ENCODE measurements at regions not wholly inside any gene's neighbourhood (a gene's known extent, or its start where the extent isn't known, plus 50 kb on each side); places are given as distances from the start of the nearest gene placed in this dataset.

DNA sequence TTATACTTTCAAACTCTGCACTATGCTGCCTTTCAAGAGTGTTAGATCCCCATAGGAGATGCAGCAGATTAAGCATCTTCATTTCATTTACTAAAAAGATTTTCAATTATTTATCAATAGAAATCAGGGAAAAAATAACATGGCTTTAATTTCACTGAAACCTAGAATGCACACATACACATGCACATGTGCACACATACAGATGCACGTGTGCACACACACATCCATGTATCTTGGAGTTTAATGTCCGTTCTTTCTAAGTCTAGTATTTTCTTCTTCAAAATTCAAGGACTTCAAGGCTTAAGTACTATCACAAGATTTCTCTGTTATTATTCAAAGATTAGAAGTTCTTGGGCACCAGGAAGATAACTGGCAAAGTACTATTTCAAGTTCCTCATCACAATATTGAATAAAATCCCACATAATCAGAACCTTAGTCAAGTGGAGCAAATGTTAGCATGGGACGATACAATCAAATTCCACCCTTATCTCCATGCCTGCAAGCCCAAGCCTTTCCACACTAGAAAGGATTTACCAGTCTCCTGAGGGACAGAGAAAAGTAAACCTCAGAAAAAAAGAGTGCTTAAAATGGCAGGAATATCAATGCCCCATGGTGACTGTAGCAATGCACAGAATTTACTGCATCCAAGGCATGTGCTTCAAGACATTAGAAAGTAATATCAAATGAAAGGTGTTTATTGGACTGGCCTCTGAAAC lies 494.4 kb downstream of the XPNPEP1 start:
- Histone ChIP-seq H3K36me3 (ENCODE audit: insufficient read depth) (no peaks in the 10 kb centered on the region), H3K27me3 (ENCODE audit: insufficient read depth) (no peaks in the 10 kb centered on the region), H2AFZ (no peak overlapping the region), H3K79me2 (replicated peaks; ENCODE audit: insufficient read depth) (no peaks in the 10 kb centered on the region), H3K4me3 (no peak overlapping the region), H3K27ac (ENCODE audit: low read depth) (no peak overlapping the region), H4K20me1 (replicated peaks; ENCODE audit: insufficient read depth) (no peaks in the 10 kb centered on the region), H3K4me1 (ENCODE audit: insufficient read depth) (no peaks in the 10 kb centered on the region), H3K4me2 (no peak overlapping the region), H3F3A (replicated peaks; ENCODE audit: low read depth) (no peaks in the 10 kb centered on the region), H3K9me2 (ENCODE audit: insufficient read depth) (no peaks in the 10 kb centered on the region)
- Mint-ChIP-seq H3K36me3 (ENCODE audit: low read depth) (no peaks in the 10 kb centered on the region), H3K9me3 (no peaks in the 10 kb centered on the region), H3K4me3 (no peak overlapping the region), H3K4me1 (peaks cover 4% of the 10 kb centered on the region; the same call in 2 of the 3 replicates), H3K27ac (no peak overlapping the region), H3K27me3 (ENCODE audit: insufficient read depth, low read depth, poor library complexity) (peaks cover 3% of the 10 kb centered on the region)
- TF ChIP-seq EZH2 (IDR thresholded peaks at IDR 0.05; ENCODE audit: low read depth, unreplicated experiment) (no peak), EZH2phosphoT487 (IDR thresholded peaks at IDR 0.05; ENCODE audit: unreplicated experiment) (no peak), POLR2AphosphoS5 (IDR thresholded peaks at IDR 0.05; ENCODE audit: low read depth) (no peak), CREB1 (CRISPR knock-in tag; IDR thresholded peaks at IDR 0.05; ENCODE audit: low read depth) (no peak), ZNF331 (CRISPR knock-in tag; IDR thresholded peaks at IDR 0.05; ENCODE audit: low read depth) (no peak), ZNF114 (CRISPR knock-in tag; IDR thresholded peaks at IDR 0.05) (no peak)
- TF ChIP-seq, protein P1, sequence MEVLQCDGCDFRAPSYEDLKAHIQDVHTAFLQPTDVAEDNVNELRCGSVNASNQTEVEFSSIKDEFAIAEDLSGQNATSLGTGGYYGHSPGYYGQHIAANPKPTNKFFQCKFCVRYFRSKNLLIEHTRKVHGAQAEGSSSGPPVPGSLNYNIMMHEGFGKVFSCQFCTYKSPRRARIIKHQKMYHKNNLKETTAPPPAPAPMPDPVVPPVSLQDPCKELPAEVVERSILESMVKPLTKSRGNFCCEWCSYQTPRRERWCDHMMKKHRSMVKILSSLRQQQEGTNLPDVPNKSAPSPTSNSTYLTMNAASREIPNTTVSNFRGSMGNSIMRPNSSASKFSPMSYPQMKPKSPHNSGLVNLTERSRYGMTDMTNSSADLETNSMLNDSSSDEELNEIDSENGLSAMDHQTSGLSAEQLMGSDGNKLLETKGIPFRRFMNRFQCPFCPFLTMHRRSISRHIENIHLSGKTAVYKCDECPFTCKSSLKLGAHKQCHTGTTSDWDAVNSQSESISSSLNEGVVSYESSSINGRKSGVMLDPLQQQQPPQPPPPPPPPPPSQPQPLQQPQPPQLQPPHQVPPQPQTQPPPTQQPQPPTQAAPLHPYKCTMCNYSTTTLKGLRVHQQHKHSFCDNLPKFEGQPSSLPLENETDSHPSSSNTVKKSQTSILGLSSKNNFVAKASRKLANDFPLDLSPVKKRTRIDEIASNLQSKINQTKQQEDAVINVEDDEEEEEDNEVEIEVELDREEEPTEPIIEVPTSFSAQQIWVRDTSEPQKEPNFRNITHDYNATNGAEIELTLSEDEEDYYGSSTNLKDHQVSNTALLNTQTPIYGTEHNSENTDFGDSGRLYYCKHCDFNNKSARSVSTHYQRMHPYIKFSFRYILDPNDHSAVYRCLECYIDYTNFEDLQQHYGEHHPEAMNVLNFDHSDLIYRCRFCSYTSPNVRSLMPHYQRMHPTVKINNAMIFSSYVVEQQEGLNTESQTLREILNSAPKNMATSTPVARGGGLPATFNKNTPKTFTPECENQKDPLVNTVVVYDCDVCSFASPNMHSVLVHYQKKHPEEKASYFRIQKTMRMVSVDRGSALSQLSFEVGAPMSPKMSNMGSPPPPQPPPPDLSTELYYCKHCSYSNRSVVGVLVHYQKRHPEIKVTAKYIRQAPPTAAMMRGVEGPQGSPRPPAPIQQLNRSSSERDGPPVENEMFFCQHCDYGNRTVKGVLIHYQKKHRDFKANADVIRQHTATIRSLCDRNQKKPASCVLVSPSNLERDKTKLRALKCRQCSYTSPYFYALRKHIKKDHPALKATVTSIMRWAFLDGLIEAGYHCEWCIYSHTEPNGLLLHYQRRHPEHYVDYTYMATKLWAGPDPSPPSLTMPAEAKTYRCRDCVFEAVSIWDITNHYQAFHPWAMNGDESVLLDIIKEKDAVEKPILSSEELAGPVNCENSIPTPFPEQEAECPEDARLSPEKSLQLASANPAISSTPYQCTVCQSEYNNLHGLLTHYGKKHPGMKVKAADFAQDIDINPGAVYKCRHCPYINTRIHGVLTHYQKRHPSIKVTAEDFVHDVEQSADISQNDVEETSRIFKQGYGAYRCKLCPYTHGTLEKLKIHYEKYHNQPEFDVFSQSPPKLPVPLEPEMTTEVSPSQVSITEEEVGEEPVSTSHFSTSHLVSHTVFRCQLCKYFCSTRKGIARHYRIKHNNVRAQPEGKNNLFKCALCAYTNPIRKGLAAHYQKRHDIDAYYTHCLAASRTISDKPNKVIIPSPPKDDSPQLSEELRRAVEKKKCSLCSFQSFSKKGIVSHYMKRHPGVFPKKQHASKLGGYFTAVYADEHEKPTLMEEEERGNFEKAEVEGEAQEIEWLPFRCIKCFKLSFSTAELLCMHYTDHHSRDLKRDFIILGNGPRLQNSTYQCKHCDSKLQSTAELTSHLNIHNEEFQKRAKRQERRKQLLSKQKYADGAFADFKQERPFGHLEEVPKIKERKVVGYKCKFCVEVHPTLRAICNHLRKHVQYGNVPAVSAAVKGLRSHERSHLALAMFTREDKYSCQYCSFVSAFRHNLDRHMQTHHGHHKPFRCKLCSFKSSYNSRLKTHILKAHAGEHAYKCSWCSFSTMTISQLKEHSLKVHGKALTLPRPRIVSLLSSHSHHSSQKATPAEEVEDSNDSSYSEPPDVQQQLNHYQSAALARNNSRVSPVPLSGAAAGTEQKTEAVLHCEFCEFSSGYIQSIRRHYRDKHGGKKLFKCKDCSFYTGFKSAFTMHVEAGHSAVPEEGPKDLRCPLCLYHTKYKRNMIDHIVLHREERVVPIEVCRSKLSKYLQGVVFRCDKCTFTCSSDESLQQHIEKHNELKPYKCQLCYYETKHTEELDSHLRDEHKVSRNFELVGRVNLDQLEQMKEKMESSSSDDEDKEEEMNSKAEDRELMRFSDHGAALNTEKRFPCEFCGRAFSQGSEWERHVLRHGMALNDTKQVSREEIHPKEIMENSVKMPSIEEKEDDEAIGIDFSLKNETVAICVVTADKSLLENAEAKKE (CRISPR knock-in tag; IDR thresholded peaks at IDR 0.05) = no peak
- DNase-seq (ENCODE audit: low spot score) (no peak), ATAC-seq (no peak)

All from GM23338 (cell line).